ENCODE measurements at regions not wholly inside any gene's neighbourhood (a gene's known extent, or its start where the extent isn't known, plus 50 kb on each side); places are given as distances from the start of the nearest gene placed in this dataset.

- TF ChIP-seq CTCF (conservative IDR thresholded peaks at IDR 0.05; ENCODE audit: low read depth, low read length), result no peak
- TF ChIP-seq EZH2 (IDR thresholded peaks at IDR 0.05; ENCODE audit: low read length, unreplicated experiment), result no peak
These were observed 105.1 kb upstream of the SORCS1 start for GRCh38 chr10:107269626-107270025.
